Right atrium auricular region (tissue), 2 donors: ENCODE measurements at regions not wholly inside any gene's neighbourhood (a gene's known extent, or its start where the extent isn't known, plus 50 kb on each side); places are given as distances from the start of the nearest gene placed in this dataset.

ENCODE experiments used
- DNase-seq: peaks from one replicate; pipeline ENCODE4 v3.0.0-alpha.2; 2019; ENCODE audit warnings: low spot score
- H3K27ac ChIP-seq, 2 donors: fragments of 200-600 bp; sonication (generic); 1 replicate in 1 of 2; 2 replicates in 1 of 2; pipeline ENCODE4 v1.5.1; 2016 to 2019
- H3K27me3 ChIP-seq, 2 donors: fragments of 200-600 bp; sonication (generic); one replicate each; pipeline versions ENCODE4 v1.5.1 to v1.6.0; 2017 to 2019
- H3K36me3 ChIP-seq: fragments of 200-600 bp; sonication (generic); one replicate; pipeline ENCODE4 v1.5.1; 2016
- H3K4me1 ChIP-seq, 2 donors: fragments of 200-600 bp; sonication (generic); one replicate each; pipeline versions ENCODE4 v1.5.1 to v1.6.0; 2017 to 2019
- H3K4me3 ChIP-seq, 2 donors: fragments of 200-600 bp; sonication (generic); 1 replicate in 1 of 2; 2 replicates in 1 of 2; pipeline ENCODE4 v1.5.1; 2017 to 2019; ENCODE audit warnings: mild to moderate bottlenecking in 1 of 2, moderate library complexity in 1 of 2
- H3K9me3 ChIP-seq, 2 donors: fragments of 200-600 bp; sonication (generic); one replicate each; pipeline ENCODE4 v1.5.1; 2019
- CTCF ChIP-seq, 2 donors: fragments of 200-600 bp; sonication (generic); IDR thresholded peaks; one replicate each; pipeline ENCODE4 v1.5.1; 2019; ENCODE audit warnings: antibody characterized with exemption in 2 of 2

GRCh38 chr4:23686169-23686897 is 203.5 kb downstream of the PPARGC1A start:
- no peaks in the 10 kb centered on the region for H3K36me3 ChIP-seq
- DNase-seq, result no peak
- H3K9me3 ChIP-seq, result no peaks in the 10 kb centered on the region
- H3K4me3 ChIP-seq, result no peak overlapping the region
- no peak overlapping the region for H3K27ac ChIP-seq
- no peaks in the 10 kb centered on the region for H3K4me1 ChIP-seq
- TF ChIP-seq CTCF (IDR thresholded peaks at IDR 0.05), result no peak
- no peaks in the 10 kb centered on the region for H3K27me3 ChIP-seq

DNA sequence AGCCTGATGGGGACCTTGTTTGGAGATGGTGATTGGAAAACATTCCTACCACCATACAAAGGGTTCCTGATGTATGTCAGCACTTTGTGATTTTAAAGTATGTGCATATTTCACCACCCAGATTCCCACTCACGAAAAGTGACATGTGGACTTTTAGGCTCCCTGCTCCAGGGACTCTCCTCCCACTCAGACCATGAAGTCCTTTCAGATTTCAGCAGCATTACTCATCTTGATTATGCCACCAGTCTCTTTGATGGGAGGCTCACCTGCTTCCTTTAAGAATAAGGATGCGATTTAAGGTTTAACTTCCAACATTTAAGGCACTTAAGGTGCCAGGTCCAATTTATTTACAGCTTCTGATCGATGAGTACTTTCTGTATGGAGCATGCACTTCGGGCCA is 204.4 kb downstream of the PPARGC1A start:
- H3K4me3 ChIP-seq, result no peak overlapping the region
- DNase-seq, result no peak
- no peaks in the 10 kb centered on the region for H3K4me1 ChIP-seq
- no peak overlapping the region for H3K27ac ChIP-seq
- H3K9me3 ChIP-seq, result no peaks in the 10 kb centered on the region
- no peaks in the 10 kb centered on the region for H3K27me3 ChIP-seq
- H3K36me3 ChIP-seq, result no peaks in the 10 kb centered on the region
- no peak for TF ChIP-seq CTCF (IDR thresholded peaks at IDR 0.05)

- Histone ChIP-seq H3K36me3 (no peaks in the 10 kb centered on the region), H3K4me1 (no peaks in the 10 kb centered on the region), H3K27ac (no peak overlapping the region), H3K4me3 (no peak overlapping the region), H3K9me3 (no peaks in the 10 kb centered on the region), H3K27me3 (no peaks in the 10 kb centered on the region)
- TF ChIP-seq CTCF (IDR thresholded peaks at IDR 0.05), result peak in 1 of 2 donors; percentile 33
- DNase-seq, result no peak
Measured at GRCh38 chr4:23680671-23681518, 209.0 kb downstream of the PPARGC1A start.

DNA sequence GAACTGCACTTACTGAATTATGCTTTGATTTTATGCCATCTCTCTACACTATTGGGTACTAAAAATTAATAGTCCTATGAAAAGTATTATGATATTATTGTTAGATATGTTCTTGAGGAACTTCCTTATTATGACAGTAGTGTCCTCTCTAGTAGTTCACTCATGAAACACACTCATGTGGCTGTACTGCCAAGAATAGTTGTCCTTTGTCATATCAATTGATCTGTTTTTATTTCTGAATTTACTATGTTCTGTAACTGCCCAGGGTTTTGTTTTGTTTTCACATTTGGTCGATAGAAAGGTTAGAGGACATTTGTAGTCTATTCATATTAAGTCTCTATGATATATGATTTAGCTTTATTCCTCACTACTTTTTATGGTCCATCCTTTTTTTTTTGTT is 215.2 kb downstream of the PPARGC1A start:
- no peak for TF ChIP-seq CTCF (IDR thresholded peaks at IDR 0.05)
- no peaks in the 10 kb centered on the region for H3K27me3 ChIP-seq

DNA sequence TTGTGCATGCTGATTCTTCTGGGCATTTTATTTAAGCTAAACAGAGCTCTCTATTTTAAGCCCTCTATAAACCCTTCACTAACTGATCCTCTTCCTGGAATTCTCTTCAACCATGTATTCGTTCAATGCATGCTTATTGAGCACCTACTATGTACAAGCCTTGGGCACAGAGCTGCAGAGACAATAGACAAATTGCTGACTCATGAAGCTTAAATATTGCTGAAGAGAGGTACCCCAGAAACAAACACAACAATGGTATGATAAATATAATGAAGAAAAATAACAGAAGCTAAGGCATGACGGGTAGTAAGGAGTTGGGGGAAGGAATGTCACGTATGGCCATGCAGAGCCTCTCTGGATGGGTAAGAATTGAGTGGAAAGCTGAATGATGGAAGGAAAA is 222.2 kb downstream of the PPARGC1A start:
- H3K9me3 ChIP-seq, result no peaks in the 10 kb centered on the region
- H3K36me3 ChIP-seq, result no peaks in the 10 kb centered on the region
- no peak for DNase-seq
- no peaks in the 10 kb centered on the region for H3K4me1 ChIP-seq
- H3K27ac ChIP-seq, result no peak overlapping the region
- TF ChIP-seq CTCF (IDR thresholded peaks at IDR 0.05), result no peak
- no peaks in the 10 kb centered on the region for H3K27me3 ChIP-seq
- no peak overlapping the region for H3K4me3 ChIP-seq

More for the DNA sequence above, 215.2 kb downstream of the PPARGC1A start:
- Histone ChIP-seq H3K9me3 (no peaks in the 10 kb centered on the region), H3K36me3 (no peaks in the 10 kb centered on the region), H3K27ac (no peak overlapping the region), H3K4me1 (no peaks in the 10 kb centered on the region), H3K4me3 (no peak overlapping the region)
- no peak for DNase-seq
